Erythroblast (primary cell): ENCODE measurements at regions not wholly inside any gene's neighbourhood (a gene's known extent, or its start where the extent isn't known, plus 50 kb on each side); places are given as distances from the start of the nearest gene placed in this dataset.

ENCODE experiments used
- DNase-seq, 2 experiments: peaks; one replicate each; lab custom pipeline; 2025; lab: John Stamatoyannopoulos, UW
- GATA1 ChIP-seq: IDR thresholded peaks from 2 replicates; pipeline ENCODE4 v1.6.1; 2011; ENCODE audit warnings: low read depth, mild to moderate bottlenecking, control low read depth, low read length, moderate library complexity
- POLR2A ChIP-seq: IDR thresholded peaks from 2 replicates; pipeline ENCODE4 v1.6.1; 2011; ENCODE audit warnings: mild to moderate bottlenecking, low read length

GRCh38 chr1:5225707-5226704, 571.6 kb downstream of the AJAP1 start:
- DNase-seq: no peak
- TF ChIP-seq GATA1: no peak
- no peak for TF ChIP-seq POLR2A

DNA sequence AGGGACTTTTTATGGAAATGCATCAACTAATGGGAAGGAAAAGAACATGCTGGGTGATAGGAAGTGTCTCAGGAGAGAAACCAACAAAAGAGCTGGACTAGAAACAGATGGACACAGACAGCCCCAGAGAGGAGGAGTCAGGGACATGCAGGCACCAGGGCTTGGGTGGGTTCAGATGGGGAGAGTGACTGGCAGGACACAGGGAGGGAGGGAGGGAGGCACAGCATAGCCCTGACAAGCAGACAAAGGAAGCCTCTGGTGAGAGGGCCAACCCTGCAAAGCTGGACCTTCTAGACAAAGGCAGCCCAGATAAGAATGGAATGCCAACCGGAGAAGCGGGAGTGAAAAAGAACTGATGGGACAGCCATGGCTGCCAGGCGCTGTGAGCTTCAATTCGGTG, 568.8 kb downstream of the AJAP1 start:
- TF ChIP-seq POLR2A: no peak
- no peak for TF ChIP-seq GATA1
- DNase-seq: no peak

DNA sequence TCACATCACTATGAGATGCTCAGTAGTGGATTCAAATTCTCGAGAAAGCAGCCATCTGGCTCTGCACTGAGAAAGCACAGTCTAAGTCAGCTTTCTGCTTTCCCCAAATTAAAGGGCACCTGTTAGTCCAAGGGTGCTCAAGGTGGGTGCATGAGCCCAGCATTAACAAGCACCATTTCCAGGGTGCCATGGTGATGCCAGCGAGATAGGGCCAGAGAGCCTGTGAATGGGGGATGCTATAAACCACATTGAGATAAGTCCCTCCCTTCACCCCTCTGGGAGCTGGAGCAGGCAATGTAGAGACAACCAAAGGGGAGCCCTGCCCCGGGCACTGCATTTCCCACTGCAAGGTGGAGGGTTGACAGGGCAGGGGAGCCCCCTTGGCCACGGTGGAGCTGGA, 568.2 kb downstream of the AJAP1 start:
- no peak for TF ChIP-seq GATA1
- no peak for TF ChIP-seq POLR2A
- DNase-seq: no peak

- no peak for DNase-seq
- no peak for TF ChIP-seq GATA1
- TF ChIP-seq POLR2A: no peak
Observed at GRCh38 chr1:5221451-5221850, 567.0 kb downstream of the AJAP1 start.

DNA sequence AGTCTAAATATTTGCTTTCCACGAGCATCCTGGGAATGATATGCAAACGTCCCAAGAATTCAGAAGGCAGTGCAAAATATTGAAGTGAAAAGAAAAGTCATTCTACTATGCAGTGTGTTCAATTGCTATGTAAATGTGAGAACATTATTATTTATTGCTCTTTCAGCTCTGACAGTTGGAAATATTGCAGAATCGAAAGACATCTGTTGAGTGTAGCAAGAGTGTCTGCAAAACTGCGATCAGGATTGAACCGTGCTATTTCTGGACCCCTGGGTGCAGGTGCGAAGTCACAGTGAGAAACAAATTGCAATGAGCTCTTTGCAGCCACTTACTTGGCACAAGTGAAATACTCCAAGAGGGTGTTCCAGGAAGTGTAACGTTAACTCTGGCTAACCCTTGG, 566.4 kb downstream of the AJAP1 start:
- no peak for TF ChIP-seq POLR2A
- TF ChIP-seq GATA1: no peak
- DNase-seq: no peak

GRCh38 chr1:5220421-5220820, 566.0 kb downstream of the AJAP1 start:
- DNase-seq: no peak
- TF ChIP-seq GATA1 (no peak), POLR2A (no peak)

GRCh38 chr1:5200006-5200405, 545.6 kb downstream of the AJAP1 start:
- DNase-seq: no peak
- no peak for TF ChIP-seq GATA1
- no peak for TF ChIP-seq POLR2A

DNA sequence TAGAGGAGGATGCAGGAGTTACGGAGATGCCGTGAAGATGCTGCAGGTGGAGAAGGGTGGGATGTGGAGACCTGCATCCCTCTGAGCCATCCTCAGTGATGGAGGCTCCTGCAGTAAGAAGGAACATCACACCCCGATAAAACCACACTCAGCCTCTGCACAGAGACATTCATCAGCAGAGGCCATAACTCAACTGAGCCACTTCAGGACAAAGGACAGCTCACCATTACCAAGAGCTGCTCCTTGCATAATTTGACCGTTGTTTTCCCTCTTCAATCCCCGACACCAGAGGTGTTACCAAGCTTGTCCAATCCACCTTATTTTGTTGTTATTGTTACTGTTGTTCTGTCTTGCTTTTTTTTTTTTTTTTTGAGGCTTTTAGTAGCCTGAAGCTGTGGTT, 543.9 kb downstream of the AJAP1 start:
- no peak for TF ChIP-seq GATA1
- TF ChIP-seq POLR2A: no peak
- DNase-seq: no peak

DNA sequence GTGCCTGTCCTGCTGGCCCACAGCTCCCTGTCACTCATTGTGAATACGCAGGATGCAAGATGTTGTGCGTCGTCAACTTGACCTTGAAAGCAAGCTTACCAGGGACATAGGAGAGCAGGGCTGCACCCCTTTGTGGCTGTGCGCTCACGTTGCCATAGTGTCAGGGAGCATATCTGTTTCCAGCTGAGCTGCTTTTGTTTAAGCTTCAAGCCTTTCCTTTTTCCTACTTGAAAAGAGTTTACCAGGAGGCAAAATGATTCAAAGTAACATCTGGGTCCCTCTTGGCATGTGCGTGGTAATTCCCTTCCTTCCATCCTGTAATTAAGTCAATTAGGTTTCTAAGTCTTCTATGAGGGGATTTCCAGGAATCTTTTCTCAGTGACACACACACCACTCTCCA, 537.1 kb downstream of the AJAP1 start:
- TF ChIP-seq GATA1 (no peak), POLR2A (no peak)
- DNase-seq: no peak

- DNase-seq: no peak
- TF ChIP-seq POLR2A (no peak), GATA1 (no peak)
Observed at GRCh38 chr1:5189384-5189783, 535.0 kb downstream of the AJAP1 start.

DNA sequence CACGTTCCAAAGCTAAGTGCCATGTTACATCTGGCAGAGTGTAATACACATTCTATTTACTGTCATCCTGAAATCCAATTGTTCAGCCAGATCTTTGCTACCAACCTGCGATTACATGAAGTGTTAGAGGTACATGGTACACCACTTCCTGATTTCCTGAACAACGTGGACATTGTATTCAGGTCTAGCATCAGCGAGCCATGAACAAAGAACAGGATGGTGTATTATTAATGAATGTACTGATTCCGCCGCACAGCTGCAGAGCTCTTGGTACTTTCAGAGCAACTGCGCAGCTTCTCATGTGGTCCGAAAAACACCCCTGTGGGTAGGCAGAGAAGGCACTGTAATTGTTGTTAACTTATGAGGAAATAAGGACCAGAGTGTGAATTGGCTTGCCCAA, 511.4 kb downstream of the AJAP1 start:
- TF ChIP-seq GATA1 (no peak), POLR2A (no peak)
- DNase-seq: no peak

DNA sequence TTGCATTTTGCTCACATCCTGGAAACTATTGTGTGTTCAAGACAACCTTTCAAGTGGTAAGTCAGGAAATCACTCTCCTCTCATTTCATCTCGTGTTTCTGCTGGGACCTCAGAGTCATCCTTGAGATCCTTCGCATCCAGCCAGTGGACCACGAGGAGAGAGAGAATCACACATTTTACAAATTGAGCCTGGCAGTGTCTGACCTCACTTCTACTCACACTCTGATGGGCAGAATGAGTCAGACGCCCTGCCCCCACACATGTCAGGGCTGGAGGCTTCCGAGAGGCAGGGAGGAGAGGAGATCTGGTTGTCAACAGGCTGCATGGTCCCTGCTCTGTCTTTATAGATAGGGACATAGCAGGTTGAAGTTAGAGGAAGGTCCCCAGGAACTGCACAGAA, 509.7 kb downstream of the AJAP1 start:
- TF ChIP-seq POLR2A (no peak), GATA1 (no peak)
- no peak for DNase-seq

- TF ChIP-seq GATA1 (no peak), POLR2A (no peak)
- DNase-seq: no peak
Observed at GRCh38 chr1:5161372-5161771, 507.0 kb downstream of the AJAP1 start.

DNA sequence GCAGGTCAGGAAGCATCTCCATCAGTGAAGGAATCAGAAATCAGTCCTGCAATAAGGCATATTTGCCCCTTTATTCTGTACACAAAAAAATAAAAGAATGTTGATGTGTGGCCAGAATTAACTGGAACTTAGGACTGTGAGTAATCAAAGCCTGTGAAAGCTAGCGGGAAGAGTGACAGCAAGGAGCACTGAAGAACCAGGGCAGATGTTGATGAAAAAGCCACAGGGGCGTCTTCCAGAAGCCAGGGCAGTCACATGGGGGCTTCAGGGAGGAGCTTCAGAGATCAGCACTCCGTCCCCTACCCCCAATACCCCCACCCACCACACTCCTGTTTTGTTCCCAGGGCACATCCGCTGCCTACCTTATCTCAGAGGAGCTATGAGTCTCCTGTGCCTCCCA, 502.8 kb downstream of the AJAP1 start:
- DNase-seq: no peak
- no peak for TF ChIP-seq GATA1
- no peak for TF ChIP-seq POLR2A
